RWPE2 (cell line): ENCODE measurements at regions not wholly inside any gene's neighbourhood (a gene's known extent, or its start where the extent isn't known, plus 50 kb on each side); places are given as distances from the start of the nearest gene placed in this dataset.

Experiments
- ATAC-seq: fragments of 200-7000 bp; cut with Tn5 transposase; 3 replicates; pipeline ENCODE4 v1.9.1; 2021; ENCODE audit warnings: low read depth
- DNase-seq: peaks from one replicate; pipeline ENCODE4 v3.0.0-alpha.2; 2020; ENCODE audit warnings: low spot score
- H3K27ac ChIP-seq: fragments of 450-650 bp; 2 replicates; pipeline ENCODE4 v1.5.1; 2017; ENCODE audit warnings: mild to moderate bottlenecking; ENCODE audit not compliant: poor library complexity, severe bottlenecking
- H3K27me3 ChIP-seq: fragments of 250-450 bp; sonication (Bioruptor Pico); 2 replicates; pipeline ENCODE4 v1.5.1; 2021; ENCODE audit warnings: mild to moderate bottlenecking, moderate library complexity; ENCODE audit not compliant: insufficient read depth, poor library complexity, severe bottlenecking
- H3K36me3 ChIP-seq: fragments of 250-450 bp; sonication (Bioruptor Pico); 2 replicates; pipeline ENCODE4 v1.5.1; 2020; ENCODE audit warnings: low read depth, mild to moderate bottlenecking, moderate library complexity
- H3K4me1 ChIP-seq: fragments of 250-450 bp; sonication (Bioruptor Pico); 2 replicates; pipeline ENCODE4 v1.5.1; 2021; ENCODE audit warnings: mild to moderate bottlenecking, moderate library complexity; ENCODE audit not compliant: insufficient read depth, poor library complexity, severe bottlenecking
- H3K4me3 ChIP-seq: fragments of 250-450 bp; sonication (Bioruptor Pico); 2 replicates; pipeline ENCODE4 v1.5.1; 2021; ENCODE audit warnings: mild to moderate bottlenecking, moderate library complexity; ENCODE audit not compliant: severe bottlenecking
- H3K9me3 ChIP-seq: fragments of 250-450 bp; sonication (Bioruptor Pico); 2 replicates; pipeline ENCODE4 v1.5.1; 2021; ENCODE audit warnings: mild to moderate bottlenecking, moderate library complexity; ENCODE audit not compliant: severe bottlenecking
- TF ChIP-seq, protein P1 (sequence below): fragments of 450-650 bp; IDR thresholded peaks from one replicate; pipeline ENCODE4 v1.5.1; 2017; ENCODE audit warnings: mild to moderate bottlenecking, moderate library complexity; ENCODE audit not compliant: poor library complexity, severe bottlenecking

DNA sequence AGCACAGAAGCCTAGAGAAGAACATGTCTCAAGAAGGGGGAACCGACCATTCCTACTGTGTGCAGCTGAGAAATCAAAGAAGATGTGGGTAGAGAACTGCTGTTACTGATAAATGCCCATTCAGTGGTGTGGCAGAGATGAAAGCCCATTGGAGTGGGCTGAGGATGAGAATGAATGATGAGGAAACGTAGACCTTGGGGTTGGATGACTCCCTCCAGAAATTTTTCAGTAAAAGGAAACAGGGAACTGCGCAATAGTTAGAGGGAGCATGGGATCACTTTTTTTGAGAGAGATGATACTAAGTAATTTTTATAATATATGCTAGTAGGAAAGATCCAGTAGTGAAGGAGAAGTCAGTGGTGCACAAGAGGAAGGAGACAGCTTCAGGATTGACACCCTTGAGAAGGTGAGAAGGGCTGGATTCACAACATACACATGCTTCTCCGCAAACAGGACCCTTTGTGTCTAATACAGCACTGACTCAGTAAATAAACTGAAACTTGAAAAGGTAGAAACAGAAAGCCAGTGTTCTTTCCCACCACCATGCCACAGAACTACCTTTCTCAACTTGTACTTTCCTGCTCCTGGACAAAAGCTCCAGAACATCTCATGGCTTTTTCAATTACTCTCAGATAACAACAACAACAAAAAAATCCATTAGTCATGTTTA lies 104.7 kb upstream of the IL6 start:
- H3K27ac ChIP-seq = no peak overlapping the region
- H3K4me1 ChIP-seq = no peaks in the 10 kb centered on the region
- H3K27me3 ChIP-seq = no peaks in the 10 kb centered on the region
- TF ChIP-seq, protein P1, sequence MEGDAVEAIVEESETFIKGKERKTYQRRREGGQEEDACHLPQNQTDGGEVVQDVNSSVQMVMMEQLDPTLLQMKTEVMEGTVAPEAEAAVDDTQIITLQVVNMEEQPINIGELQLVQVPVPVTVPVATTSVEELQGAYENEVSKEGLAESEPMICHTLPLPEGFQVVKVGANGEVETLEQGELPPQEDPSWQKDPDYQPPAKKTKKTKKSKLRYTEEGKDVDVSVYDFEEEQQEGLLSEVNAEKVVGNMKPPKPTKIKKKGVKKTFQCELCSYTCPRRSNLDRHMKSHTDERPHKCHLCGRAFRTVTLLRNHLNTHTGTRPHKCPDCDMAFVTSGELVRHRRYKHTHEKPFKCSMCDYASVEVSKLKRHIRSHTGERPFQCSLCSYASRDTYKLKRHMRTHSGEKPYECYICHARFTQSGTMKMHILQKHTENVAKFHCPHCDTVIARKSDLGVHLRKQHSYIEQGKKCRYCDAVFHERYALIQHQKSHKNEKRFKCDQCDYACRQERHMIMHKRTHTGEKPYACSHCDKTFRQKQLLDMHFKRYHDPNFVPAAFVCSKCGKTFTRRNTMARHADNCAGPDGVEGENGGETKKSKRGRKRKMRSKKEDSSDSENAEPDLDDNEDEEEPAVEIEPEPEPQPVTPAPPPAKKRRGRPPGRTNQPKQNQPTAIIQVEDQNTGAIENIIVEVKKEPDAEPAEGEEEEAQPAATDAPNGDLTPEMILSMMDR = no peak
- H3K9me3 ChIP-seq = peaks cover 15% of the 10 kb centered on the region
- no peak for DNase-seq
- no peak for ATAC-seq
- no peak overlapping the region for H3K4me3 ChIP-seq
- H3K36me3 ChIP-seq = no peaks in the 10 kb centered on the region

DNA sequence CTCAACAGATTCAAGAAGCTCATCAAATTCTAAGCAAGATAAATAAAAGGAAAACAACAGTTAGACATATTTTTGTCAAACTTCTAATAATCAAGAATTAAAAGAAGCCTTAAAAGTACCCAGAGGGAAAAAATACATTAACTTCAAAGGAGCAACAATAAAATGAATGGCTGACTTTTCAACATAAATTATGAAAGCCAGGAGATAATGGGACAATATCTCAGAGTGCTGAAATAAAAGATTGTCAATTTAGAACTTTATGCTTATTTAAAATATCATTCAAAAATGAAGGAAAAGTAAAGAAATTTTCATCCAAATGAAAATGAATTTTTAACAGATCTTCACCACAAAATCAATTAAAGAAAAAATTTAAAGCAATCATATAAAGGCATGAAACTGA lies 108.5 kb upstream of the IL6 start:
- no peaks in the 10 kb centered on the region for H3K36me3 ChIP-seq
- H3K4me1 ChIP-seq = peaks cover 2% of the 10 kb centered on the region
- DNase-seq = no peak
- no peak overlapping the region for H3K27ac ChIP-seq
- no peak overlapping the region for H3K4me3 ChIP-seq
- no peaks in the 10 kb centered on the region for H3K27me3 ChIP-seq
- H3K9me3 ChIP-seq = peaks cover 15% of the 10 kb centered on the region
- TF ChIP-seq, protein P1 = no peak
- ATAC-seq = no peak

DNA sequence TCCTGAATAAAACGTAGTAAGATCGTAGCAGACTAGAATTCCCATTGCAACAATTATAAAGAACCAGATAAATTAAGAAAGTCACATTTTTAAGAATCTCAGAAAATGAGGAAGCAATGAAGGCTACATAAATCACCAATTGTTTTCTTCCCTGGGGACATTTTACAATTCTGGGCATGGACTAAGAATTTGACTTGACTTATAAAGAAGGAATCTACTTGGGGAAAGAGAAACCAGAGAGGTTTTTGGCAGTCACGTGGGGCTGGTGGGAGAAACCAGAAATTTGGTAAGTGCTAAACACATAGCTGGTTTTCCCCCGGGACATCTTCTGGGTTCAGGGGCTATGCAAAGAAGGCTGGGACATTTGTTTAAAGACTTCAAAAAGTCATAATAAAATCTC lies 109.8 kb upstream of the IL6 start:
- TF ChIP-seq, protein P1 = no peak
- H3K27ac ChIP-seq = no peak overlapping the region
- H3K9me3 ChIP-seq = peaks cover 15% of the 10 kb centered on the region
- H3K27me3 ChIP-seq = no peaks in the 10 kb centered on the region
- no peak overlapping the region for H3K4me3 ChIP-seq
- no peaks in the 10 kb centered on the region for H3K36me3 ChIP-seq
- H3K4me1 ChIP-seq = peaks cover 2% of the 10 kb centered on the region
- DNase-seq (no peak), ATAC-seq (no peak)

DNA sequence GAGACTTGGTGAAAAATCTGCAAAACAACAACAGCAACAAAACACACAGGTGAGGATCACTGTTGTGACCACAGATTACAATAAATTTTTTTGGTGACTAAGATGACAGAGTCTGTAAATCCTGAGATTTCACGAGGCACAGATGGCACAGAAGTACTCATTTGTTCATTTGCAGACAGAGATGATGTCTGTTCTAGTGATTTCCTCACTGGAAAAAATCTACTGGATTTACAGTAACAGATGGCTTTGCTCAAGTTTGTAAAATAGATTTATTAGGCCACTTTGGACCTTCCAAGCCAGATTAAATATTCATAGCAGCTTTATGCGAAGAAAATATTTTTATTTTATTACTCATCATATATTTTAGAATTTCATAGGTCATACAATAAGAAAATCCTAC lies 113.5 kb upstream of the IL6 start:
- H3K4me3 ChIP-seq = no peak overlapping the region
- H3K9me3 ChIP-seq = peaks cover 5% of the 10 kb centered on the region
- ATAC-seq = no peak
- DNase-seq = no peak
- H3K27me3 ChIP-seq = no peaks in the 10 kb centered on the region
- H3K36me3 ChIP-seq = no peaks in the 10 kb centered on the region
- H3K4me1 ChIP-seq = peaks cover 2% of the 10 kb centered on the region
- TF ChIP-seq, protein P1 = no peak
- no peak overlapping the region for H3K27ac ChIP-seq

DNA sequence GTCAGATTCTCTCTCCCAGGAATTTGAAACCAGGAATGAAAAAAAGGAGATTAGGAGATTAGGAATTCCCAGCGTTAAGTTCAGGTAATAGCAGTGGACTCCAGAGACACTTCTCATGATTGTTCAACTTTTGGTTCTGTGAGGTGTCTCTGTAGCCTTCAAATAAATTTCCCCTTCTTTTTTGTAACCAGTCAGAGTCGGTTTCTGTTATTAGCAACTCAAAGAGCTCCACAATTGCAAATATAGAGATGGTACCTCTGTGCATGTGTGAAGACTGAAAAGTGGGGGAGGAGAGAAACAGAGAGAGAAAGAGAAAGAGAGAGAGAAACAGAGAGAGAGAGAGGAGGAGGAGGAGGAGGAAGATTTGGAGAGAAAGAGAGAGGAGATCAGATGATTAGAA lies 112.8 kb upstream of the STEAP1B start:
- H3K27me3 ChIP-seq = no peaks in the 10 kb centered on the region
- H3K9me3 ChIP-seq = no peaks in the 10 kb centered on the region
- no peaks in the 10 kb centered on the region for H3K36me3 ChIP-seq
- DNase-seq (no peak), ATAC-seq (no peak)
- TF ChIP-seq, protein P1 = no peak
- no peak overlapping the region for H3K4me3 ChIP-seq
- H3K4me1 ChIP-seq = peaks cover 2% of the 10 kb centered on the region
- no peak overlapping the region for H3K27ac ChIP-seq
